HG02588 (cell line): ENCODE measurements at regions not wholly inside any gene's neighbourhood (a gene's known extent, or its start where the extent isn't known, plus 50 kb on each side); places are given as distances from the start of the nearest gene placed in this dataset.

Experiments used
- ATAC-seq: cut with Tn5 transposase; IDR thresholded peaks from one replicate; pipeline ENCODE4 v1.9.1; 2021; ENCODE audit warnings: mild to moderate bottlenecking, moderate library complexity; ENCODE audit not compliant: unreplicated experiment

DNA sequence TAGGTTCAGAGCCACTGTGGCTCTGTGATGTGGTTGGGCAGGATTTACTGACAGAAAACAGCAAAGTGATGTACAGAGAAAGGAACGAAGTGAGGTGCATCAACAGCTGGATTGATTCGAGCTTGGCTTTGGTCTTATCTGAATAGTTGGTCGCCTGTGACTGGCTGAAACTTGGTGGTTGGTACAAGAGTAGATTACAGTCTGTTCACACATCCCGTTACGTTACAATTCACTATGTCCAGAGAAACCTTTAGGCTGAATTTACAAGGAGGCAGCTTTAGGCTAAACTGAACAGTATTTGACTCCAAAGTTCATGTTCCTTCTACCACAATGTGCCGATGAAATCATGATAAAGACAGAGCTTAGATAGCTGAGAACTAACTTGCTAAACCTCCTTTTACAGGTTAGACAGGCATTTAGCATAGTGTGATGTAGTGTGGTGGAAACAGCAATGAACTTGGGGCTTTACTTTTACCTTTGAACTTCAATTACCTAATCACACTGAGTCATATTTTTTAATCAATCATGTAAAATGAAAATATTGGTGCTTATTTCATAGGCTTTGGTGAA lies 210.2 kb upstream of the PUM3 start:
- ATAC-seq: no peak

DNA sequence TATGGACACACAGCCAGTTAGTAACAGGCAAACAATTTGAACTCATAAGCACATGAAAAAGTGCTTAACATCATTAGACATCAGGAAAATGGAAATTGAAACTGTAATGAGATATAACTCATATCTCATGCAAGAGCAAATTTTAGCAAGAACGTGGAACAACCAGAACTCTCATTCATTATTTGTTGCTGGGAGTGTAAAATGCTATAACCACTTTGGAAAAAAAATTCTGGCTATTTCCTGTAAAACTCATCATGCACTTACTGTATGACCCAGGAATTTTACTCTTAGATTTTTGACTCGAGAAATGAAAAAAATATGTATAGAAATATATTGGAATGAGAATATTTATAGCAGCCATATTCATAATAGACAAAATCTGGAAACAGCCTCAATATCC lies 205.7 kb upstream of the PUM3 start:
- ATAC-seq: no peak

DNA sequence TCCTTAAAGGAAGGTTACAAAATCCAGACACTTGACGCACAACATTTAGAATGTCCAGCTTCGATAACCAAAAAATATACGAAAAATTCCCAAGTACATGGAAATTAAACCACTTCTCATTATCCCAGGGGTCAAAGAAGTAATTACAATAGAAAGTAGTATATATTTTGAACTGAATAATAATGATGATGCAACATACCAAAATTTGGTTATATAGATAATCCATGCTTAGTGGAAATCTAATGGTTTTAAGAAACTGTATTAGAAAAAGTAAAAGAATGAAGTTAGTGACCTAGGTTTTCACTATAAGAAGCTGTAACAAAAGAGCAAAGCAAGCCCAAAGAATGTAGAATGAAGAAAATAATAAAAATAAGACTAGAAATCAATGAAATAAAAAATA lies 204.0 kb upstream of the PUM3 start:
- ATAC-seq: no peak

DNA sequence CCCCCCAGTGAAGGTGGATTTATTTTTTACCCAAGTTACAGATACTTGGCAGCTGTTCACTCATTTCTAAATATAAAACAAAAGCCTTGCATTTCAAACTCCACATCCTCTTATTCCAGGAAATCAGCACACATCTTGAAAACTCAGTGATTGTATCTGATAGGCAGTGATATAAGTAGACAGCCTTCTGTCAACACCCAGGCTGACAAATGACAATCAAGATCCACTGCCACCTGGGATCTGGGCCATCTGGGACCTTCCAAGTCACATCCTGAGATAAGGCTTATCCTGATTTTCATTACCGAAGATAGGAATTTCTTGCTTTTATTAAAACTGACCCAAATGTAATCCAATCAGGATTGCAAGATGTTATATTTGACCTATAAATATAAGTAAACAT lies 201.3 kb upstream of the PUM3 start:
- ATAC-seq: no peak

DNA sequence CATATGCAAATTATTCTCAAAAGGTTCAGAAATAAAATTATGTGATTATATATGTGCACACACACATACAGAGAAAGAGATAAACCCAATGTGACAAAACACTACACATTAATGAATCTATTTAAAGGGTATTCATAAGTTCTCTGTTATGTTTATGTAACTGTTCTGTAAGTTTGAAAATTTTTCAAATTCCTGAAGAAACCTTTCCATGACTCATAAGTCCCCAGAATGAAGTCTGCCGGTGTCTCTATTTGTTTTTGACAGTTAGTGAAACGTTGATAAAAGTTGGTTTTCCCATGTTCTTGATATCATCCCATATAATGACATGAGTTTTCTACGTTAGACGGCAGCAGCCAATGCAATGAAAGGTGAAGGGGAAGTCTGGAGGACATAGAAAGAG lies 199.5 kb upstream of the PUM3 start:
- ATAC-seq: no peak

DNA sequence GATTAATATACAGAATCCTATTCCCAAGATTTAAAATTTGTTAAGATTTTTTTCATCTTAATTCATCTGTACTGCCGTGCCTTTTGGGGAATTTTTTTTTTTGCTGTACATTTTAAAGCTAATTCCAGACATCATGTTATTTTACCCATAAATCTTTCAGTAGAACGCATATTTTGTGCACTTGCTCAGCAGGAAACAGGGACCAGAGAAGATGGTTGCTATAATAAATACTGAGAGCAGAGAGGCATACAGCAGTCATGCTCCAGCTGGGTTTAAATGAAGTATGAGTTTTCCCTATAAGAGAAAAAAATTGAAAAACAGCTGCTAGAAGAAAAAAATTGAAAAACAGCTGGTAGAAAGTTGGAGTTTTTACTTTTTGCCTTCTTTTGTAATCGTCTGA lies 196.9 kb upstream of the PUM3 start:
- ATAC-seq: no peak

DNA sequence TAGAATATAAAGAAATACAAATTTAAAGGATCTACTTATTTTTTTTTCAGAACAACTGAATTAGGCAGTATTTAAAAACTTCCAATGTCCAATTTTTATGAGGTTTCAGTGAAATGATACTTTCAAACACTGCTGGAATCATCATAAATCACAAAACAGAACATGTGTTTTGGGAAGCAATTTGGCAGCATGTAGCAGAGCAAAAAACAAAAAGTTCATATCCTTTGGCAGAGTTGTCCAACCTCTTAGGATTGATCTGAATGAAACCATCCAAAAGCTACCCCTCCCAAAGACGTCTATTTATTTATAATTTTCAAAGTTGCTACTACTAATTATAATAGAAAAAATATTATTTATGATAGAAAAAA lies 192.4 kb upstream of the PUM3 start:
- ATAC-seq: no peak

DNA sequence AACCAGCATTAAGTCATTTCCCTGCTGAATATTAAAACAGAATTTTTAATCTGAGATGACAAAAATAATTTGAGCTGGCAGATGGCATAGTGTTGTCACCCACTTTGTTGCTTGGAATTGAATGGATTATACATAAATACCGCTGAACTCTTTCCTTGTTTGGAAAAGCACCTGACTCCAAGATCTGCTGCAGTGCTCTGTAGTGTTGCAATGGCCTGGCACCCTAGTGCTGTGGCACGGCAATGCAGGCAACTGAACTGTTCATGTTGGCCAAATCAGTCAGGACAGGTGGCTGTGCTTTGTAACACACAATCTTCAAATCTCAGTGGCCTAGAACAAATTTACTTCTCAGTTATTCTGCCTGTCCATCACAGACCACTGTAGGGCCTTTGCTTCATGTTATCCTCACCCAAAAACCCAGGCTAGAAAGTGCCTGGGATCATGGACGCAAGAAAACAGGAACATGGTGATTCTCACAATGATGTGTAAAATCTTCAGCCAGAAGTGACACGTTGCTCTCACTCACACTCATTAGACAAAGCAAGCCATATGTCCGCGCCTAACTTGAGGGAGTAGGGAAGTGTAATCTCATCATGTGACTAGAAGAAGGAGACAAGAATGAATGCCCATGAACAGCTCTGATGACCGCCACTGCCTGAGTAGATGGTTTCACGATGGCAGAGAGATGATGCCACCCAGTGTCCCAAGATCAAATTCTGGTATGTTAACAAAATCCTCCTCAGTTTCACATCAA lies 191.9 kb upstream of the PUM3 start:
- ATAC-seq: no peak

DNA sequence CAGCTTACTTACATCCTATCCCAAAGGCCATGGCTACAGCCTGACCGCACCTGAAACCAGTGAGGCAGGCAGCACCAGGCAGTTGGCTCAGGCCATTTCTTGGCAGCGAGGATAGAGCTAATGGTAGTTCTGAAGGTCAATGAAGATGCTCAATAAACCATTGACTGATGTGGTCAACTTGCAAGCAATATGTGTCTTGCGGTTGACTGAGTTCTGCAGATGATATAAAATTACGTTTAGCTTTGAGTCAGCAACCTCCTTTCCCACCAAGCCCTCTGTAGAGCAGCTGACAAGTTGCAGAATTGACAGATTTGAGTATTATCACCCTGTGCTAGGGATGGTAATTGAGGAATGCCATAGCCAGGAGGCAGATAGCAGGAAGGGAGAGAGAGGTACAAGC lies 189.0 kb upstream of the PUM3 start:
- peak; percentile 70 for ATAC-seq

DNA sequence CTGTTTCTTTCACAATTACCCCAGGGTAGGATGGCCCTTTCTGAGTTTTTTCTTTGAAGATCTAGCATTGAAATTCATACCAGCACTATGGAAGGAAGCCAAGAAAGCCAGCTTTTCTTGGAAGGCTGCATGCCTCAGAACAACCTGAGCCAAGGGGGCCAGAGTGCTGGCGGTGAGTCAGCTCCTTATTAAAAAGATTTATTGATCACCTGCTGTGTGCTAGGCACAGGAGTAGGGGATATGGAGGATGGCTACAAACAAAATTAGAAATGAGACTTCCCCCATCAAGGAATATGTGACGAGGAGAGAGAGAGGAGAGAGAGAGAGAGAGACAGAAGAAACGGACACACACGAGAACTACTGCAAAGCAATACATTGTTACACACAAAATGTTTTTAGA lies 184.6 kb upstream of the PUM3 start:
- no peak for ATAC-seq

DNA sequence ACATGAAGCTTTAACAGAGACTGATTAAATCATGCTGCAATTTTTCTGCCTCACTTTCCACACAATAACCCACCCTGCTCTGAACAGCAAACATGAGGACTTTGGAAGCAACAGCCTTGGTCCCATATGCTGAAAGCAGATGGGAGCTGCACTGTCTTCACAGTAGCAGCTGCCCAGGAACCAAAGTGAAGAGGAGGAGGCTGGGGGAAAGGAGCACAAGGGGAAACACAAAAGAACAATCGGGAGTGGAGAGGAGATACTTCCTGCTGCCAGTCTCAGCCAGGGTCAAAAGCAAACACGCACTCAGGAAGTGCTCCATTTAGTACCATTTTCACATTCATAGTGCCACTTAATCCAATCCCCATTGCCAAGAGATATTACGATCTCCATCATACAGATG lies 183.3 kb upstream of the PUM3 start:
- no peak for ATAC-seq

DNA sequence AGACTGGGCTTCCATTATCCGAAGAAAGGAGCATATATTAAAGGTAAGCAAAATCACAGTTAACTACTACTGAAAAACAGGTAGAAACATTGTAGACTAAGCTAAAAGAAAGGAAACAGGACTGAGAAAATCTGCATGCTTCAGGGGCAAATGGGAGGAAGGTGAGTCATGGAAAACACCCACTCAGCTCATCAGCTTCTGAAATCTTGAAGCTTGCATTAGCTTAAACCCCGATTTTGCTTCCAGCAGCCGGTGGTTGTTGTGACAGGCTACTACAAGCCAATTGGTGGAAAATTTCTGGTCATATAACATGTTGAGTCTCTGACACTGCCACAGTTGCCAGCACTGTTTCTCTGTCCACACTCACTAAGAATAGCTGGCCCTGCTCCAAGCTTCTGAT lies 179.6 kb upstream of the PUM3 start:
- no peak for ATAC-seq

DNA sequence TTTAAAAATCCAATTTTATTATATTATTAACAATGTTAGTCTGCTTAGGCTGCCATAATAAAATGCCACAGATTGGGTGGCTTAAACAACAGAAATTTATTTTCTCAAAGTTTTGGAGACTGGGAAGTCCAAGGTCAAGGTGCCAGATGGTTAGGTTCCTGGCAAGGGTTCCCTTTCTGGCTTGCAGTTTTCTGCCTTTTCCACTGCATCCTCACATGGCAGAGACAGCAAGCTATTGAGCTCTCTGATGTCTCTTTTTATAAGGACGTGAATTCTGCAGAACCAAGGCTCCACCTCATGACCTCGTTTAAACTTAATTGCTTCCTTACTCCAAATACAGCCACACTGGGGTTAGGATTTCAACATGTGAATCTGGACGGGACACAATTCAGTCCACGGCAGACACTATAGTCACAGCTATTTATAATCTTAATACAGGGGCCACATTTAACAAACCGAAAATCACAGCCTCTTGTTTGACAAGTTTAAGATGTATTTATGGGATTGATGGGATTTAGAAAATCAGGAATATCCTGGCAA lies 174.9 kb upstream of the PUM3 start:
- no peak for ATAC-seq

DNA sequence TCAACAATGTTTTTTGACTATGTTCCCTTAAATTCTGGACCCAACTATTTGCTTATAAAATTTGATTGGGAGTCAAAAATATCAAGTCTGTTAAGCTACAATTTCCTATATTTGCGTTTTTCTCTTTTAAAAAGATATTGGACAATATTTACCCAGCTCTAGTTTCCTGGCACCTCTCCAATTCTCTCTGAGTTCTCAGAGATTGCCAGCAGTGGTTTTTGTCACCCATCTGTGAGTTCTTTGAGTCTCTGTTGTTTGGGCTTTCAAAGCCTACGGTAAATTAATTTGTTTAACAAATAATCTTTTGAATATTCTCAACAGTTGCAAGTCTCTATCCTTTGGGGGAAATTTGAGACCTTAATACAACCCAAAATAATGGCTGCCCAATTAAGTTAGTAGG lies 174.2 kb upstream of the PUM3 start:
- no peak for ATAC-seq

DNA sequence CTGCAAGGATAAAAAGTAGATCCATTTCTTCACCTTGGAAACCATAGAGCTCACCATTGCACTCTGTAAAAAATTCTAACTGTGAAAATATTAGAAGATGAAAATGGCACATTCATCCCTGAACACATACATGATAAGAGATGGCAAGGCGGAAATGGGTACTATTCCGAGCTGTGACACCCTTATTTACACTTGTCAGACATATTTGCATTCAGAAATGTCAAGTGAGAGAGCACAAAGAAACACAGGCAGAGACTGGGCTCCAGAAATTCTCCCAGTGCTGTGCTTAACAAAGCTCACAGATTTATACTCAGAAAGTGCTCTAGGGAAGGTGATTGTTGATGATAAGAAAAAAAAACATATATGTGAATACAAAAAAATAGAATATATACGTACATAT lies 170.3 kb upstream of the PUM3 start:
- ATAC-seq: no peak

DNA sequence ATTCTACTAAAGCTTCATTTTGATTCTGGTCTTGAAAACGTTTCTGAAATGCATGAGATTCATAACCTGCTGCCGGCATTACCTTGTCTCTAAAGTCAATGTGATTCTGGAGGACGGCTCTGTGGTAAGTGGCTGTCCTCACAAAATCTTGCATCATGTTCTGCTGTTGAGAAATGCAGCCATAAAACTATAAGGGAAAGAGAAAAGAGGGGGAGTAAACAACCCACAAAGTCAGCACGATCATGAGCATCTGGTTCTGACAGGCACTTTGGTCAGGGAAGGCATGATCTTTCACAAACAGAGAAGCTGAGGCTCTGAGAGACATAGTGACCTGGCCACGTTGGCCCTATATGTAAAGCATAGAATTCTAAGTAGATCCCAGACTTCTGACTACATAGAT lies 168.9 kb upstream of the PUM3 start:
- no peak for ATAC-seq

DNA sequence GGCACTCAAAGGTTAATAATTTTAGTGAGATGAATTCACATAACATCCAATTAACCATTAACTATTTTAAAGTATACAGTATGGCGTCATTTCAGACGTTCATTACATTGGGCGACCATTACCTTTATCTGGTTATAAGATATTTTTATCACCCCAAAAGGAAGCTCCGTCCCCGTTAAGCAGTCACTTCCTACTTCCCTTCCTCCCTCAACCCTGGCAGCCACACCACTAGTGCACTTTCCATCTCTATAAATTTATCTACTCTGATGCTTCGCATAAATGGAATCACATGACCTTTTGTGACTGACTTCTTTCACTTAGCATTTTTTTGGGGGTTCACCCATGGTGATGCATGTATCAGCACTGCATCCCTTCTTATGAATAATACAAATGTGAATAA lies 168.3 kb upstream of the PUM3 start:
- no peak for ATAC-seq

DNA sequence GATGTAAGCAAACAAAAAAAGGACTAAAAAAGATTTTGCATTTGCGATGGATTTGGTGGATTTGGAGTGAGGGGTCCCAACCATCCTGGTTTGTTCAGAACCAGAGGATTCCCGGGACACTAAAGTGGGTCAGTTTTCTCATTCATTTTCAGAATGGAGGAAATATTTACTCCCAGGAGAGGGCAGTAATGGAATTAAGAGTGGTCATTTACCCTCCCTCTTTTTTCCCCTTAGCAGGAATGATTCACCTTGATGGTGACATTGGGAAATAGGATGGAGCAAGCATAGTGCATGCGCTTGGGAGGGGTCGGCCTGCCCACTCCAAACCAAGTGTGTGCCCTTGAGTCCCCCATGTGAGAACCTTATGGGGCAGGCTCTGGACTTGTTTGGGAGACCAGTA lies 164.2 kb upstream of the PUM3 start:
- ATAC-seq: no peak

DNA sequence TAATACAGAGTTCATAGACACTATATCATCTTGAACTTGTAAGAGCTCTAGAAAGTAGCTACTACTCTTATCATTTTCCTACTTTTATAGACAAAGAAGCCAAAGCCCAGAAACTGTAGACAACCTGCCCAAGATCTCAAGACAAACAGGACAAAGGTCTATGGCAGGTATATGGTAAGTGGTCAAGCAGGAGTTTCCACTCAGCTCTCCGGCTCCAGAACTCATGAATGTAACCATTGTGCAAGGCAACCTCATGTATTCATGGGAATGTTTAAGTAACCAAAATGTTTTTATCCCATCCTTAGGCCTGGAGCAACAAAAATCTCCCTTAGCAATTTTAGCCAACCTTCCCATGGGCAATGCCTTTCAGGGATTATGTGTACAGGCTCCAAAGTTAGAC lies 163.4 kb upstream of the PUM3 start:
- ATAC-seq: no peak

DNA sequence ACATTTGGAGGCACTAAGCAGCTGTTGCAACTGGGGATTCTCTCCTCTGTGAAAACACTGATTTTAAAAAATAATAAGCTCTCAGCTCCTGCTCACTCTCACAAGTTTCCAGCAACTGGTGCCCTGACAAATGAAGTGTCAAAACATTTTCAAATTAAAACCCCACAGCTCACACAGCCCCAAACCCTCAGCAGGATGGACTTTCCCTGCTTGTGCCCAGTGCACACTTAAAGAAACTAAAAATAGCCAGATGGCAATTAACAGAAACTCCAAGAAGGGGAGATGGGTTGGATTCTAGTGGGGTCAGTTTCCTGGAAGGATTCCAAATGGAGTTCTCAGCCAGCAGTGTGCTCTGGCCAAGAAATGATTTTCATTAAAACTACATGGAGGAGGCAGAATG lies 163.0 kb upstream of the PUM3 start:
- no peak for ATAC-seq

DNA sequence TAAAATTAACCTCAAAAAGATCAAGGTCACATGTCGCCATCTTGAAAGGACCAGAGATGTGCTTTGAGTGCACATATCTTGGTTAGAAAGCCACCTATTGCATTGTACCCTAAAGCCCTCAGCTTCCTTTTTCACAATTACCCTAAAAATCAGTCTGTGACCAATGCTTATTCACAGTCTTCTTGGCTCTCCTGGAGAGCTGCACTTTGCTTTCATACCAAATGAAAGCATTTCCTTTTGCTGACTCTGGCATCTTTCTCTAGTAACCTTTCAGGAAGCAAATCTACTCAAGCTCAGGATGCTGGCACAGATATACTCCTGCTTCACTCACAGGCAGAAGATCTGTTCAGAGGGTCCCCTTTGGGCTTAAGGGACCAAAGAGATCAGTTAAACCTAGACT lies 160.7 kb upstream of the PUM3 start:
- no peak for ATAC-seq

DNA sequence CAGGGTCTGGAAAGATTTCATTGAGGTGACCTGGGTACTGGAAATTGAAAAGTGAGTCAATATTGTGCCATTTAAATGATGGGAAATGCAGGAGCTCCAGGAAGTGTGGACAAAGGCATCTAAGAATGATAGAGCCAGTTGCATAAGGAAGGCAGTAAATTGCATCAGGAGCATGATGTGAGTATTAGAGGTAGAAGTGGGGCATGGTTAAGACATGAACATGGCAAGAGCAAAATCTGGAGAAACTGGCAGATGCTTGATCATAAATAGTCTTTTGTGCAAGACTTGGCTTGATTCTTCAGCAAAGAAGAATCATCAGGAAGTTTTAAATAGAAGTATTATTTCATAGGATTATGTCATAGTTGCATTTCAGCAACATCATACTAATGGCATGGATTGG lies 157.4 kb upstream of the PUM3 start:
- ATAC-seq: no peak

DNA sequence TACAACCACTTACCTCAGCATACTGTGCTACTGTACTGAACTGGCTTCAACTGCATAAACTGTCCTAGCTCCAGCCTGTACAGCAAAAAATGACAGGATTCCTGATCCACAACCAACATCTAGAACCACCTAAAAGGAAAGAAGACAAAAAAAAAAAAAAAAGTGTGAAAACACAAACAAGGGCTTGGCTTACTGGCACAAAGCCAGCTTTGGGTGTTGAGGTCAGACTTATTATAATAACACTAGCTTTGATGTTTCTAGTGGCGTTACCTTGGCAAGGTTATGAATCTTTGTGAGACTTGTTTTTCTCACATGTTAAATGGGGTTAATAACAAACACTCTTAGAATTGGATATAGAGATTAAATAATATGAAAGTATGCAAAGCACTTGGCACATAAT lies 148.5 kb upstream of the PUM3 start:
- ATAC-seq: no peak
